ENCODE measurements at regions not wholly inside any gene's neighbourhood (a gene's known extent, or its start where the extent isn't known, plus 50 kb on each side); places are given as distances from the start of the nearest gene placed in this dataset.
"Not testable (repeated sequence)": the region's sequence is repeated elsewhere in the genome, so short reads cannot be mapped to it uniquely, and the experiment has no call there.

DNA sequence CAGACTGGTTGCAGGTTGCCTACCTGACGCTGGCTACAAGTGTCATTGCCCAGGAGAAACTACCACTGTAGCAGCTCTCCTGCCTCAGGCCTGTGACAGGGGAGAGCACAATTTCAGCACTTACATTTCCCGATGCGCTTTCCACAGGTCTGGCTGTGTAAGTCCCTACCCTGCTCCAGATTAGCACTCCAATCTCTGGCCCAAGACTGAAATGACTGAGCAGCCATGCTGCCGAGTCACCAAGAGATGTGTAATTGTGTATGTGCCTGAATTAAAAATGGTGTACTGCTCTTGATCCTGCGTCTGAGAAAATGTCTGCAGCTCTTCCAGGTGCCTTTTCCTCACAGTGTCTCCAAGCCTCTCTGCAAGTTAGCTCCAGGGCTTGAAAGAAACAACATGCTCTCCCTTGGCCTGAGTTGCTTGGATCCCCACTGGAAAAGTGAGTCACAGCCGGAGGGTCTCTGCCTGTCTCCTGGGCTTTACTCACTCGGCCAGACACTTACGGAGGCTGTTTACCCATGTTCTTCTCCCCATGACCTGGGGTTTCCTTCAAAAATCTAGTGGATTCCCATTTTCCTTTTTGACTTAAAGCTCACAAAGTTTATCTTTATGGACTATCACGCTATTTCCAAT, 1001.7 kb upstream of the KCND2 start:
- no peak for DNase-seq

DNA sequence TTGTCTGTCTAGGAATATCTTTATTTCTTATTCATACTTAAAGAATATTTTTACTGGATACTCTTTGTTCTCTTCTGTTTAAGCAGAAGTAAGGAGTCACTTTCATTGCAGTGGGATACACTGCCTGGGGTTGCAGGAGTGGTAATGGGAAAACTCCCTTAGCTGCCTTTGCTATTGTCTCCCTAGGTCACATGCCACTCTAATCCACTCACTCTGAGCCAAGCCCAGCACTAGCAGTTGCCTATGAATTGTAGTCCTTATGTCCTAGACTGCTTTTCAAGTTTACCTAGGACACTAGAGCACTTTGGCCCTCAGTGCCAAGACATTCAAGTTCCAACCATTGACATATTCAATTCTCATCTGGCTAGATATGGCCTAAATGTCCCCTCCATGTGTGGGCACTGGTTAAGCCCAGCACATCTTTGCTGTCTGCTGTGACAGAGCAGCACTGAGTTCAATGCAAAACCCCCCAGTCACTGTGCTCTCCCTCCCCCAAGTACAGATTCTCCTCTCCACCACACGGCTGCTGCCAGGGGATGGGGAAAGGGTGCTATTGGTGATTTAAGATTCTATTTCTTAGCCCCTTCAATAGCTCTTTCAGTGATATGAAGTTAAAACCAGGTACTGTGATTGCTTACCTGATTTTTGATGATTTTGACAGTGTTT, 991.7 kb upstream of the KCND2 start:
- no peak for DNase-seq

DNA sequence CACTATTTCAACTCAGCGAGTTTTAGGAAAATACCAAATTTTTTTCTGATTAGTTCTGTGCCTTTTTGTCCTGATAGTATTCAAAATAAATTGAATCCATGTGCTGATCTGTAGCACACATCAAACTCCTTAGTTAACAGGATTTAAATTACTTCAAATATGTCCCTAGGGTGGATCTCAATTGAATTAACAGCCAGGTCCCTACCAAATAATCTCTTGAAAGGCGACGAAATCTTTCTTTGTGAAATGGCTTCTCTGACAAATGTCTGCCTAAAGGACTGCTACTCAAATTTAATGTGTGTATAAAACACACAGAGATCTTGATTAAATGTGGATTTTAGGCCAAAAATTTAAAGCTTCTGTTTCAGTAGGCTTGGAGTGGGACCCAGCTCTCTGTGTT, 989.6 kb upstream of the KCND2 start:
- DNase-seq = no peak

DNA sequence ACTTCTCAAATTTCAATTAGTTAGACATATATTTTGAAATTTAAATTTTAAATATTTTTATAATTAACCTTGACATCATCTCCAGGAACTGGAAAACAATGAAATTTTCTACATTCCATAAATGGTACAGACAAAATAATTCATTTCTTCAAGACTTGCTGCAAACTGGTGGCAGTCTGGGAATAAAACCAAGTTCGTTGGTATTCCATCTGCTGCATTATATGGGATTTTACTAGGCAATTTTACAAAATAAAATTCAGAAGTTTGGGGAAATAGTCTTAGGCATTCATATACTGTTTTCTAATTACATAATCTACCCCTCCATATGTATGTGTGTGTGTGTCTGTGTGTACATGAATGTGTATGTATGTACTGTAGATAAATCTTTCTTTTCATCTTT, 984.6 kb upstream of the KCND2 start:
- DNase-seq = peak in 1 of 14 donors; percentile 26

DNA sequence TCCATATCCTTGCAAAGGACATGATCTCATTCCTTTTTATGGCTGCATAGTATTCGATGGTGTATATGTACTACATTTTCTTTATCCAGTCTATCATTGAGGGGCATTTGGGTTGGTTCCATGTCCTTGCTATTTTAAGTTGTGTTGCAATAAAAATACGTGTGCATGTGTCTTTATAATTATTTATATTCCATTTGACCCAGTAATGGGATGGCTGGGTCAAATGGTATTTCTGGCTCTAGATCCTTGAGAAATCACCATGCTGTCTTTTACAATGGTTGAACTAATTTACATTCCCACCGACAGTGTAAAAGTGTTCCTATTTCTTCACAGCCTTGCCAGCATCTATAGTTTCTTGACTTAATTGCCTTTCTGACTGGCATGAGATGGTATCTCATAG, 972.6 kb upstream of the KCND2 start:
- DNase-seq = not testable (repeated sequence)

DNA sequence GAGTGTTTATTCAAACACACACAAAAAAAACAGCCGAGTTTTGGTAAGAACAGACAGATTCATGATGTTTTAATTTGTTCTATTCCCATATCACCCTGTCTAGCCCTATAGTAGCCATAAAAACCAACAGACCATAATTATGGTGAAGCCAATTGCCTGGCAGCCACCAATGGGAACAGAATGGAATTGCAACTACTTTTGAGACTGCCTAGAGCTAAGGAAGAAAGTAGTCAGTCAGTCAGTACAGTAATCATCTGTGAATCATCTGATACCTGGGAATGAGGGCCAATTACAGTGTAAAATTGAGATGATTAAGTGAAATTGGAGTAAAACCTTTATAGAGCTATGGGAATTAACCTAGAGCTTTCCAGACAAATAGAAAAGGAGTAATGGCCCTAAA, 952.7 kb upstream of the KCND2 start:
- DNase-seq = no peak

DNA sequence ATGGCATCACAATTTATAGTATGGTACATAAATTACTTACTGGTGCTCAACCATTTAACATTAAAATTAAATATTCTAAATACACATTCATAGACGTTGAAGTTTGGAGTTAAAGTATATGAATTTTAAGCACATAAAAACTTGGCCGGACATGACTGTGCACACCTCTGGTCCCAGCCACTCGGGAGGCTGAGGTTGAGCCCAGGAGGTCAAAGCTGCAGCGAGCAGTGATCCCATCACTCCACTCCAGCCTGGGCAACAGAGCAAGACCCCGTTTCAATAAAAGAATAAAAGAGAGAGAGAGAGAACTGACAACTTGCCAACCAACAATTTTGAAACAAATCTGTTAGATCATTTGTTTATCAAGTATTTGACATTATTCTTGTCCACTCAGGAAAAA, 943.3 kb upstream of the KCND2 start:
- DNase-seq = no peak

DNA sequence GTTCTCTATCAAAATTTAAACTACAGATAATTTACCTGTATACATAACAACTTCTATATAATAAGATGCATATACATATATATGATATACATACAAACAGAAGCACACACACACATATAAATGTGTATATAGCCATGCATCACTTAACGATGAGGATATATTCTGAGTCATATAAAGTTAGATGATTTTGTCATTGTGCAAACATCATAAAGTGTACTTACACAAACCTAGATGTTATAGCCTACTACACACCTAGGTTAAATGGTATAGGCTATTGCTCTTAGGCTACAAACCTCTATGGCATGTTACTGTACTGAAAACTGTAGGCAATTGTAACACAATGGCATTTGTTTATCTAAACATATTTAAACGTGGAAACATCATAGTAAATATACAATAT, 937.6 kb upstream of the KCND2 start:
- DNase-seq = no peak

DNA sequence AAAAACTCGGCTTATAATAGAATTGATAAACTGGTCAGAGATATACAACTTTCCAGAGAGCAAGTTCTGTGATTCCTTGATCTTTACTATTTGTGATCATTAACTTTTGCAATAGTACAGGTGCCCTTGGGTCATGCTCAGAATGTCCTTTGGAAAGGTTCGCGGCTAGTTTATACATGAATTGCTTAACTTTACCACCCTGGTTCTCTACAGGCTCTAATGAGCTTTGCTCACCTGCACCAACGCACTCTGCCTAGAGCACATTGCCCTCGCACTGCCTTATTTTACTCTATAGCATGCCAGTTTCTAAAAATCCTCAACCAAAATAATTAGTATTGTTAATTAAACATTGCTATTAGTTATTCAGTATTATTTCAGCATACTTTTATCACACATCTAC, 931.2 kb upstream of the KCND2 start:
- no peak for DNase-seq

DNA sequence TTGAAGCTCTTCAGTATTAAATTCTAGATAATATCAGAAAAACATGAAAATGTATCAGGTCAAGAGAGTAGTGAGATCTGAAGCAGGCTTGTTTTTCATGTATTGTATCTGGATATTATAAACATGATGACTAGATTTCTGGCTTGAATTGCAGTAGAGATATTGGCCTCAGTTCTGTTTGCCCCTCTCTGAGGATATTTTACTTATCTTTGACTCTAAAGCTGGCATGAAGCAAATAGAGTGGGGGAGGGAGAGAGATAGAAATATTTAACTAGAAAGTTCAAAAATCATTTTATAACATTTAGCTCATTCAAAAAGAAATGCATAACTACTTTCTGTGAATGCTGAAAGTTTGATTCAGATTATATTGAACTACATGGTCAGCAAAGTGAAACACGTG, 929.7 kb upstream of the KCND2 start:
- DNase-seq = no peak

DNA sequence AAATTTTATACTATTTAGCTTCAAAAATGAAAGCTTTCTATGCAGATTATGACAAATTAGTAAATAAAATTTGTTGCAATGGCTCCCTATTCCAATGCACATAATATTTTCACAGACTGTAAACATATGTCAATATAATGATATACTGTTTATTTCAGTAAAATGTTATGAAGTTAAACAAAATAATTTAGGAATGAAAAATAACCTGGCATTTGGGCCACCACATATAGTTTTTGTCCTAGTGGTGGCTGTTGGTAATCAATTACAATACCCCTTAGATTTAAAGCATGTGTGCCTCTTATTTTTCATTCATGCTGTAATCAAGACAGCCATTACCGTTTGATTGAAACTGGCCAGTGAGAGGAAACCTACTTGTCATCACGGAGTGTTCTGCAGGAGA, 928.5 kb upstream of the KCND2 start:
- DNase-seq = no peak

DNA sequence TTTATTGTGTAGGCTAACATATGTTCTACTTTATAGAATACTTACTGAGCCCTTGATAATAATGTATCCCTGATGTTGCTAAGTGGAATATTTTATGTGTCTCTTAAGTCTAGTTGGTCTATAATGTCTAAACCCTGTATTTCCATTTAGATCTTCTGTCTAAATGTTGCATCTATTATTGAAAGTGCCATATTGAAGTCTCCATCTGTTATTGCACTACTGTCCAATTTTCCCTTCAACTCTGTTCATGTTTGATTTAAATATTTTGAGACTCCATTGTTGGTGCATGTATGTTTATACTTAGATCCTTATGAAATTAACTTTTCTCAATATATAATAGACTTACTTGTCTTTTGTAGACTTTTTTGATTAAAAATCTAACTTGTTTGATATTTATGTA, 924.5 kb upstream of the KCND2 start:
- no peak for DNase-seq

DNA sequence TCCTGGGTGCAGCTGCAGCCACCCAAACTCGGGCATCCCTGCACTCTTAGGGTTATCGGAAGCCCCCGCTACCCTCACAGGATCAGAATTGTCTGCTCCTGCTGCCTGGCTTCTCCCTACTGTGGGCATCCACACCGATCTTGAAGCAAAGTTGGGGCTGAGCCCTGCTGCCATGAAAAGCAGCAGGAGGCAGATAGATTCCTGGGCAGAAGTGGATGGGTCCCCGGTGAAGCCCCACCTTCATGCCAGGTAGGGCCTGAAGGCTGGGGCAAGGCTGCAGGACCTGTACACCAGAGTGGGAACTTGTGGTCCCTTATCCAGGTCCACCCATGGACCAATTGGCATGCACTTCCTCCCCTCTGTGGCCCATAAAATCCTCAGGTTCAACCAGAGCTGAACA, 922.6 kb upstream of the KCND2 start:
- no peak for DNase-seq

DNA sequence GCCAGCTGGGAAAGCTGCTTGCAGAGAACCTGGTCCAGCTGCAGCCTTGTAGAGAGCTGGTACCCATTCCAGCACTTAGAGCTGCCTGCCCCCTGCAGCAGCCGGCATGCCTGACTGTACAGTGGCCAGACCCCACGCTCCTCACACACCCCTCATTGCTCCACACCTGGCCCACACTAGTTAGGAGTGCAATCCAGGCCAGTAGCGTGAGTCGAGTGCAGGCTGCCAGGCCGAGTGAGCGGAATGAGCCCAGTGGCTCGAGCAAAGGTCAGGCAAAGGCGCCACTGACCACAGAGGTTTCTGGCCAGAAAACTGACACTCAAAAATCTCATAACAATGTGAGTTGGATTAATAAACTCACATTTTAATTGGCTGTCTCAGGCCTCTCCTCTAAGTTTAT, 921.7 kb upstream of the KCND2 start:
- no peak for DNase-seq

DNA sequence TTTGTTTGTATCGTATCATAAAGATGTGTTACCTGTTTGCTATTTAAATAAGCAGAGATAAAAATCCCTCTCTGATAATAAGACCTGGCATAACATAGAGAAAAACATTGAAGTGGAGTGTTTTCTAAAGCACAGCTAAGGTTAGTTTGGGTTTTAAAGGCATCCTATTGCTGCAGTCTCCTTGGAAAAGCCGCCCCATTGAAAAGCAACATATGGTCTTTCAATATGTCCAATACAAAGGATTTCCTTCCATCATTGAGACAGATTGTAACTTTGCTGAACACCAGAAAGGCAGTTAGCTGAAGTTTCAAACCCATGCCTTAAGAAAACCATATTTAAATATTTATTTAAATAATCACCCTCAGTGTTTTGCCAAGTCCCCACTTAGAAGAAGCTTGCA, 898.5 kb upstream of the KCND2 start:
- DNase-seq = peak in 1 of 14 donors; percentile 43

DNA sequence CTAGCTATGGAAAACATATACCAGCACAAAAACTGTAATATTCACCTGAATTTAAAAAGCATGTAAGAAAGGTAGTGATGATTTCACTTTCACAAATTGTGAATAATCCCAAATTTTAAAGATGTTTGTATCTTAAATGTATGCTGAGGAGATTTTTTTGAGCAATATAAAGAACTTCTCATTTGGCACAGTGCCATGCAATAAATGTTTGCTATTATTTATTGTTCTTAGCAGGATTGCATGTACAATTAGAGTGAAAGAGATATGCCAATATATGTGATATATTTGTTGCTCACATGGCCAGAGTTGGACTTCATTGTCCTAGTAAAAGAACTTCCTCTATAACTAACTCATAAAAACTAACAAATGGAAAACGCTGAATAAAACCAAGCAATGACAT, 895.1 kb upstream of the KCND2 start:
- no peak for DNase-seq

DNA sequence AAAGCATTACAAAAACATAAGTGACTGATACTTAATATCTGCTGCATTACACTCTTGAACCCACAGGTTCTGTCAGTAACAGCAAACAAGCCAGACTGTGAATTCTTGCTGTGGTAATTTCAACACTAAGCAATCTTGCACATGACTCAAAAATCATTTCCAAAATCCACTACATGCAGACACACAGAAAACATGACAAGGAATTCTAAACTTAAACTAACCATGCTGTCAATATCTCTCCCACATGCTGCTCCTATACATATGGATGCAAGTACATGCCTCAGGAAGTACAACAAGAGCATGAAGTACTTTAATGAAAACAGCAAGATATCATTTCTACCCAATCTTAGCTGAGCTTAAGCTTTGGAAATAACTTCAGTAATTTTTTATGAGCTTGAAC, 890.2 kb upstream of the KCND2 start:
- DNase-seq = no peak

DNA sequence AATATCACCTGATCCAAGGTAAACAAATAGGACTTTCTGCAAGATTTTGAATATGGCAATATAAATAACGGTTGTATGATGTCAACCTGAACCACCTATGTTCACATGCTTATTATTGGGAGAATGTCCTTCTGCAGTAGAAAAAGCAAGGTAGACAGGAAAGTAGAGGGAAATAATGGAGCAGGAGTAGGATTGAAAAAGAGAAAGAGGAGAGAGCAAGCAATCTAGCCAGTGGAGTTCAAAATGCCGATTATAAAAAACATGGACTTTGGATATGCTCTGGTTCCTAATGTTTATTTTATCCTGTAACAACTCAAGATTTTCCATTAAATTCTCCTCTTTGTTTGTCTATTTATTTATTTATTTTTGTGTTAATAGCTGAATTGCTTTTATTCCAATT, 878.0 kb upstream of the KCND2 start:
- DNase-seq = no peak

DNA sequence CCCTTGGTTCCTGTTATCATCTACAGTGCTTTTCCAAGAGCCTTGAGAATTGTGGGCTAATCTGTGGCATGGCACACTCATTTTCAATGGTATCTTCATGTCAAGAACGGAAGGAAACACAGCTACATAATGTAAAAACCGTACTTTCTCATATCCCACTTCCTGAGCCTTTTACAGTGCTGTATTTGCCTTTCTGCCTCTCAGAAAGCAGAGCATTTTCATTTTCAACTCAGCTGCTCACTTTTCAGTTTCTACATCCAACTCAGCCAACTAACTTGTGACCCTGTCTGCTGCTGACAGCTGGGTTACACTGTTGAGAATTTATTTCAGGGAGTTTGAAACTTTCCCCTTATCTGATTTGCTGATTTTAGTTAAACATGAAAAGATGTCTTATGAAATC, 875.8 kb upstream of the KCND2 start:
- no peak for DNase-seq

DNA sequence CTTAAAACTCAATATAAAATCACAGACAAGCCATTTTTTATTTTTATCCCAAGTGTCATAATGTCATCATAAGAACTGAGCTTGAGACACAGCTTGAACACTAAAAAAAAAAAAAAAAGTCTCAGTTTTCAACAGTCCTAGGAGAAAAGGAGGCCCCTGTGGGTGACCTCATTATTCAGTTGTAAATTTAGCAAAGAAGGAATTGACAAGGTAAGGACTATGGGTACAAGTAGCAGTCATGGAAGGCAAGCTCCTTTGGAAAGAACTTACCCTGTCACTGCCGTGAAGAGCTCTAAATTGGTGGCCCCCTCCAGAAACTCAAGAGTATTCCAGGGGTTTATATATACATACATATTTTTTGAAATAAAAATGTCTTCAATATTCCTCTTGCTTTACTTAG, 864.4 kb upstream of the KCND2 start:
- no peak for DNase-seq

DNA sequence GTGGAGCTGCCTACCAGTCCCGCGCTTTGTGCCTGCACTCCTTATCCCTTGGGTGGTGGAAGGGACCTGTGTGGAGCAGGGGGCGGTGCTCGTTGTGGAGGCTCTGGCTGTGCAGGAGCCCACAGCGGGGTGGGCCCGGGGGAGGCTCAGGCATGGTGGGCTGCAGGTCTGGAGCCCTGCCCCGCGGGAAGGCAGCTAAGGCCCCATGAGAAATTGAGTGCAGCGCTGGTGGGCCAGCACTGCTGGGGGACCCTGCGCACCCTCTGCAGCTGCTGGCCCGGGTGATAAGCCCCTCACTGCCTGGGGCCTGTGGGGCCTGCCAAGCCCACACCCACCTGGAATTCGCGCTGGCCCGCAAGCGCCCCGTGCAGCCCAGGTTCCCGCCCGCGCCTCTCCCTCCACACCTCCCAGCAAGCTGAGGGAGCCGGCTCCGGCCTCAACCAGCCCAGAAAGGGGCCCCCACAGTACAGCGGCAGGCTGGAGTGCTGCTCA, 859.6 kb upstream of the KCND2 start:
- no peak for DNase-seq

DNA sequence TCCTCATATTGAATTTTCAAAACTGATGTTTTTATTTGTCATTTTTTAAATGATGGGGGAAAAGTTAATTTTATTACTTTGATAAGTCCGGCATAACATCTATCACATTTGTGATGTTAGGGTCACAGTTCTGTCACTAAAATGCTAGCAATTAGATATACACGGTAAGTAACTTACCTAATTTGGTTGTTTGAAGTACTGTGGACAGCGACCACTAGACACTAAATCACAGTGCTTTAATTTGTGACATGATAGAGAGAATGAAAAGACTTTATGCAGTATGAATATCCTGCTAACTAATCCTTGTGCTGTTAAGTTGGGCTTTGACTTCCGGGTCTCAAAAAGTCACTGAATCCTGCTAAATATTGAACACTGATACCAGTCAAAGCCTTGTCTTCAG, 857.3 kb upstream of the KCND2 start:
- no peak for DNase-seq

DNA sequence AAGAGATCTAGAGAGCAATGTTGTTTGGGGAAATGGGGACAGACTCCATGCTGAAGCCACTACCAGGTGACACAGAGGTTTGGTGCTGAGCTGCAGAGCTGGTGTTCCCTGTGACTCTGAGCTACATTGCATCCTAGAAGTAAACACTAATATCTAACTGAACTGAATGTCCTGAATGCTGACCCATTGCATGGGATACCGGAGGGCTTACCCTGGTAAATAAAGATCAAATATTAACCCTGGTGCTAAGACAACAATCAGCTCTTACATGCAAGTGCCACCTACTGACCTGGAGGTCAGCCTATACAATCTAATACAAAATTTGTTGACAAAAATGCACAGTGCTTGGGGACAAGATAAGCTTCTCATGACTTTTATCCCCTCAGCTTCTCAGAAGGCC, 851.3 kb upstream of the KCND2 start:
- no peak for DNase-seq

DNA sequence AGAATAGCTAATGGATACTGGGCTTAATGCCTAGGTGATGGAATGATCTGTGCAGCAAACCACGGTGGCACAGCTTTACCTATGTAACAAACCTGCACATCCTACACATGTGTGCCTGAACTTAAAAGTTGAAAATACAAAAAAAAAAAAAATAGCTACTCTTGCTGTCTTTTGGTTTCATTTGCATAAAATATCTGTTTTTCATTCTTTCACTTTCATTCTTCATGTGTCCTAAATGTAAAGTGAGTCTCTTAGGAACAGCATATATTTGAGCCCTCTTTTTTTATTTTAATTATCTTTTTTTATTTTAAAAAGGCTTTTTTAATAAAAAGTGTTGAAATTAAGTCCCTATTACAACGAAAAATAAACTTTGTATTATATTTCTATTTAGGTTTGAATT, 836.1 kb upstream of the KCND2 start:
- no peak for DNase-seq

DNA sequence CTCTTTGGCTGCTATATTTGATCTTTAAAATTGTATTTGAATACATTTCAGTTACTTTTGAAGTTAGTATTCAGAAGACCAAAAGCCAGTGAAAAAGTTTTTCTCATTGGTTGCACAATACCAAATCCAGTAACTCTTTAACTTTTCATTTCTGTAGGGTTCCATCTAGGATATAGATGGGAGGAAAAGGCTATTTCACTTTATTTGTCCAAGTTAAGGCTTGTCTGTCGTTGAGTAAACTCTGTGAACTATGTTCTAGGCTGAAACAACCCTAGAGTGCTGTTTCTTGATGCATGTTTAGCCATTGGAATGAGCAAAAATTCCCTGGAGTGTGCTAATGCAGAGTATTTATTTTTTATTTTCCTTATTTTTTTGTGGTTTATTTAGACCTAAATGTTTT, 834.7 kb upstream of the KCND2 start:
- DNase-seq = no peak

Data from C1 segment of cervical spinal cord (tissue), 14 donors.